ENCODE measurements at regions not wholly inside any gene's neighbourhood (a gene's known extent, or its start where the extent isn't known, plus 50 kb on each side); places are given as distances from the start of the nearest gene placed in this dataset.
"Not testable (repeated sequence)": the region's sequence is repeated elsewhere in the genome, so short reads cannot be mapped to it uniquely, and the experiment has no call there.

GRCh38 chr2:428591-428990, 140.7 kb upstream of the ALKAL2 start:
- DNase-seq (ENCODE audit: low read depth), result no peak
- H3K4me3 ChIP-seq (ENCODE audit: low read depth, low read length), result no peak overlapping the region
- TF ChIP-seq, protein P1, sequence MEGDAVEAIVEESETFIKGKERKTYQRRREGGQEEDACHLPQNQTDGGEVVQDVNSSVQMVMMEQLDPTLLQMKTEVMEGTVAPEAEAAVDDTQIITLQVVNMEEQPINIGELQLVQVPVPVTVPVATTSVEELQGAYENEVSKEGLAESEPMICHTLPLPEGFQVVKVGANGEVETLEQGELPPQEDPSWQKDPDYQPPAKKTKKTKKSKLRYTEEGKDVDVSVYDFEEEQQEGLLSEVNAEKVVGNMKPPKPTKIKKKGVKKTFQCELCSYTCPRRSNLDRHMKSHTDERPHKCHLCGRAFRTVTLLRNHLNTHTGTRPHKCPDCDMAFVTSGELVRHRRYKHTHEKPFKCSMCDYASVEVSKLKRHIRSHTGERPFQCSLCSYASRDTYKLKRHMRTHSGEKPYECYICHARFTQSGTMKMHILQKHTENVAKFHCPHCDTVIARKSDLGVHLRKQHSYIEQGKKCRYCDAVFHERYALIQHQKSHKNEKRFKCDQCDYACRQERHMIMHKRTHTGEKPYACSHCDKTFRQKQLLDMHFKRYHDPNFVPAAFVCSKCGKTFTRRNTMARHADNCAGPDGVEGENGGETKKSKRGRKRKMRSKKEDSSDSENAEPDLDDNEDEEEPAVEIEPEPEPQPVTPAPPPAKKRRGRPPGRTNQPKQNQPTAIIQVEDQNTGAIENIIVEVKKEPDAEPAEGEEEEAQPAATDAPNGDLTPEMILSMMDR (IDR thresholded peaks at IDR 0.05; ENCODE audit: insufficient read depth, low read depth, low read length, missing control alignments), result no peak

GRCh38 chr2:426696-427095, 138.8 kb upstream of the ALKAL2 start:
- H3K4me3 ChIP-seq (ENCODE audit: low read depth, low read length); DNase-seq (ENCODE audit: low read depth): not testable (repeated sequence)

DNA sequence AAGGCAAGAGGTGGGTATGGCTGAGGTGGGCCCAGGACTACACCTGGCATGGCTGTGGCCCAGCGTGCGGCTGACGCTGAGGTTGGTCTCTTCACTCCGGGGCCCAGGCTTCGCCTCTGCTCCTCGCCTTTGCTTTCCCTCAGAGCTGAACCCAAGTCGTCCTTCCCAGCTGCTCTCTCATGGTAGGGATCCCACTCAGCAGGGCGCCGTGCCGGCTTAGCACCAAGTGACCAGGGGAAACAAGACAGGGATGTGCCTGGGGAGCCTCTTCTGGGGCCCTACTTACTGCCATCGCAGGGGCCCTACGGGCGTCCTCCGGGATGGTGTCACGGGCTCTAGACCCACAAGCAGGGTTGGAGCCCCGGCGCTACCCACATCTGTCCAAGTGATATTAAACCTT, 138.1 kb upstream of the ALKAL2 start:
- TF ChIP-seq, protein P1 (IDR thresholded peaks at IDR 0.05; ENCODE audit: insufficient read depth, low read depth, low read length, missing control alignments), result no peak
- no peak overlapping the region for H3K4me3 ChIP-seq (ENCODE audit: low read depth, low read length)
- no peak for DNase-seq (ENCODE audit: low read depth)

- DNase-seq (ENCODE audit: low read depth), result no peak
- no peak overlapping the region for H3K4me3 ChIP-seq (ENCODE audit: low read depth, low read length)
- TF ChIP-seq, protein P1 (IDR thresholded peaks at IDR 0.05; ENCODE audit: insufficient read depth, low read depth, low read length, missing control alignments), result no peak
These were observed 137.4 kb upstream of the ALKAL2 start for GRCh38 chr2:425243-425642.

- TF ChIP-seq, protein P1 (IDR thresholded peaks at IDR 0.05; ENCODE audit: insufficient read depth, low read depth, low read length, missing control alignments), result no peak
- no peak for DNase-seq (ENCODE audit: low read depth)
- no peak overlapping the region for H3K4me3 ChIP-seq (ENCODE audit: low read depth, low read length)
These were observed 136.6 kb upstream of the ALKAL2 start for GRCh38 chr2:424306-425171.

DNA sequence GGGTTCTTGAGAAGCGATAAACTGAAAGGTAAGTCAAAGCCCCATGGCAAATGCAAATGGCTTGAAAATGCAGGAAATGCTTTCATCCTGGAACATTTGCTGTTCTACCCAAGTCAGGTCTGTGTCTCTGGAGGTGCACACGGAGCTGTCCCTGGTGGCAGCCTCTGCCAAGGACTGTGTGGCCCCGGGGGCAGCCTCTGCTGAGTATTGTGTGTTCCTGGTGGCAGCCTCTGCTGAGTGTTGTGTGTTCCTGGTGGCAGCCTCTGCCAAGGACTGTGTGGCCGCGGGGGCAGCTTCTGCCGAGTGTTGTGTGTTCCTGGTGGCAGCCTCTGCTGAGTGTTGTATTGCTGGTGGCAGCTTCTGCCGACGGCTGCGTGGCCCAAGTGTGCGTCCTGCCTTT, 135.6 kb upstream of the ALKAL2 start:
- no peak overlapping the region for H3K4me3 ChIP-seq (ENCODE audit: low read depth, low read length)
- no peak for DNase-seq (ENCODE audit: low read depth)
- TF ChIP-seq, protein P1 (IDR thresholded peaks at IDR 0.05; ENCODE audit: insufficient read depth, low read depth, low read length, missing control alignments), result no peak

- DNase-seq (ENCODE audit: low read depth), result no peak
- H3K4me3 ChIP-seq (ENCODE audit: low read depth, low read length), result no peak overlapping the region
- TF ChIP-seq, protein P1 (IDR thresholded peaks at IDR 0.05; ENCODE audit: insufficient read depth, low read depth, low read length, missing control alignments), result no peak
These were observed 135.0 kb upstream of the ALKAL2 start for GRCh38 chr2:422676-423435.
